ENCODE measurements at regions not wholly inside any gene's neighbourhood (a gene's known extent, or its start where the extent isn't known, plus 50 kb on each side); places are given as distances from the start of the nearest gene placed in this dataset.

GRCh38 chr4:152161676-152162330 lies 374.1 kb downstream of the FBXW7 start:
- TF ChIP-seq TAF1 (IDR thresholded peaks at IDR 0.05; ENCODE audit: borderline replicate concordance, insufficient read depth, low read length): no peak
- no peak for TF ChIP-seq POLR2AphosphoS5 (IDR thresholded peaks at IDR 0.05; ENCODE audit: low read depth, low read length)
- no peak for TF ChIP-seq REST (IDR thresholded peaks at IDR 0.05; ENCODE audit: insufficient read depth in 1 of 2, low read depth in 2 of 2, low read length in 2 of 2)
- no peak for TF ChIP-seq SIN3A (IDR thresholded peaks at IDR 0.05; ENCODE audit: borderline replicate concordance, insufficient read depth, low read length)
- no peak for TF ChIP-seq FOXP2 (optimal IDR thresholded peaks at IDR 0.05; ENCODE audit: borderline replicate concordance, extremely low read depth, extremely low read length, insufficient read depth)

- no peak for TF ChIP-seq SIN3A (IDR thresholded peaks at IDR 0.05; ENCODE audit: borderline replicate concordance, insufficient read depth, low read length)
- TF ChIP-seq REST (IDR thresholded peaks at IDR 0.05; ENCODE audit: insufficient read depth in 1 of 2, low read depth in 2 of 2, low read length in 2 of 2): no peak
- TF ChIP-seq TAF1 (IDR thresholded peaks at IDR 0.05; ENCODE audit: borderline replicate concordance, insufficient read depth, low read length): no peak
- TF ChIP-seq FOXP2 (optimal IDR thresholded peaks at IDR 0.05; ENCODE audit: borderline replicate concordance, extremely low read depth, extremely low read length, insufficient read depth): no peak
- TF ChIP-seq POLR2AphosphoS5 (IDR thresholded peaks at IDR 0.05; ENCODE audit: low read depth, low read length): no peak
These were observed 375.6 kb downstream of the FBXW7 start for GRCh38 chr4:152160225-152160800.

GRCh38 chr4:152159773-152160172 lies 376.1 kb downstream of the FBXW7 start:
- TF ChIP-seq FOXP2 (optimal IDR thresholded peaks at IDR 0.05; ENCODE audit: borderline replicate concordance, extremely low read depth, extremely low read length, insufficient read depth) (no peak), POLR2AphosphoS5 (IDR thresholded peaks at IDR 0.05; ENCODE audit: low read depth, low read length) (no peak), REST (IDR thresholded peaks at IDR 0.05; ENCODE audit: insufficient read depth in 1 of 2, low read depth in 2 of 2, low read length in 2 of 2) (no peak), SIN3A (IDR thresholded peaks at IDR 0.05; ENCODE audit: borderline replicate concordance, insufficient read depth, low read length) (no peak), TAF1 (IDR thresholded peaks at IDR 0.05; ENCODE audit: borderline replicate concordance, insufficient read depth, low read length) (no peak)

GRCh38 chr4:152158225-152158624 lies 377.7 kb downstream of the FBXW7 start:
- no peak for TF ChIP-seq FOXP2 (optimal IDR thresholded peaks at IDR 0.05; ENCODE audit: borderline replicate concordance, extremely low read depth, extremely low read length, insufficient read depth)
- TF ChIP-seq SIN3A (IDR thresholded peaks at IDR 0.05; ENCODE audit: borderline replicate concordance, insufficient read depth, low read length): no peak
- no peak for TF ChIP-seq TAF1 (IDR thresholded peaks at IDR 0.05; ENCODE audit: borderline replicate concordance, insufficient read depth, low read length)
- no peak for TF ChIP-seq POLR2AphosphoS5 (IDR thresholded peaks at IDR 0.05; ENCODE audit: low read depth, low read length)

GRCh38 chr4:152157629-152158028 lies 378.3 kb downstream of the FBXW7 start:
- TF ChIP-seq SIN3A (IDR thresholded peaks at IDR 0.05; ENCODE audit: borderline replicate concordance, insufficient read depth, low read length) (no peak), TAF1 (IDR thresholded peaks at IDR 0.05; ENCODE audit: borderline replicate concordance, insufficient read depth, low read length) (no peak), FOXP2 (optimal IDR thresholded peaks at IDR 0.05; ENCODE audit: borderline replicate concordance, extremely low read depth, extremely low read length, insufficient read depth) (no peak), POLR2AphosphoS5 (IDR thresholded peaks at IDR 0.05; ENCODE audit: low read depth, low read length) (no peak), REST (IDR thresholded peaks at IDR 0.05; ENCODE audit: insufficient read depth in 1 of 2, low read depth in 2 of 2, low read length in 2 of 2) (no peak)

All from PFSK-1 (cell line).